HCT116 (cell line): ENCODE measurements at regions not wholly inside any gene's neighbourhood (a gene's known extent, or its start where the extent isn't known, plus 50 kb on each side); places are given as distances from the start of the nearest gene placed in this dataset.

Experiments
- ATAC-seq: fragments of 200-7000 bp; cut with Tn5 transposase; 2 replicates; pipeline ENCODE4 v1.9.1; 2020; ENCODE audit warnings: mild to moderate bottlenecking, moderate library complexity
- BruUV-seq: library from RNA; stranded (reverse); fragments of 400-500 nt; replicated peaks from 2 replicates; lab custom pipeline; 2021; lab: Mats Ljungman, UMichigan
- CTCF ChIA-PET: fragments of 300-600 bp; sonication (Branson Sonifier 250); formaldehyde crosslinking; loops from one replicate; lab custom pipeline; 2021; ENCODE audit warnings: antibody characterized with exemption; lab: Charles Lee
- POLR2A ChIA-PET: fragments of 300-600, 350-600 bp; sonication (Branson Sonifier 250); formaldehyde crosslinking; loops from one replicate; lab custom pipeline; 2021; ENCODE audit warnings: antibody characterized with exemption; lab: Charles Lee
- RAD21 ChIA-PET, 2 experiments: fragments of 300-600 bp; sonication (Branson Sonifier 250); formaldehyde crosslinking; loops; one replicate each; lab custom pipeline; 2023; ENCODE audit warnings: low total read pairs in 2 of 2; ENCODE audit not compliant: uncharacterized antibody in 2 of 2, unreplicated experiment in 2 of 2, low non-redundant PET in 1 of 2; lab: Charles Lee
- DNase-seq: peaks from one replicate; pipeline ENCODE4 v3.0.0-alpha.2; 2010; ENCODE audit warnings: low read depth, low spot score
- H2AFZ ChIP-seq: fragments of 200-600 bp; shearing (Covaris generic), sonication (generic); 2 replicates; pipeline ENCODE4 v1.6.1; 2017; ENCODE audit warnings: low read depth, mixed run types, mixed read lengths, antibody characterized with exemption, low read length; ENCODE audit not compliant: poor library complexity, severe bottlenecking
- H3K27ac ChIP-seq: 2 replicates; pipeline ENCODE4 v1.5.1; 2012; ENCODE audit warnings: low read depth, low read length
- H3K27me3 ChIP-seq: fragments of 200-600 bp; sonication (generic); 2 replicates; pipeline ENCODE4 v1.6.1; 2016; ENCODE audit warnings: mixed run types, low read length, mixed read lengths; ENCODE audit not compliant: insufficient read depth
- H3K36me3 ChIP-seq, 2 experiments: fragments of 200-500 bp in 1 of 2; fragments of 200-600 bp in 1 of 2; sonication (Bioruptor generic) in 1 of 2; sonication (generic) in 1 of 2; 2 replicates each; pipeline versions ENCODE4 v1.5.1 to v1.6.1; 2014 to 2016; ENCODE audit warnings: low read length in 2 of 2, inconsistent platforms in 1 of 2, mixed read lengths in 1 of 2, mixed run types in 1 of 2; ENCODE audit not compliant: insufficient read depth in 2 of 2, control insufficient read depth in 1 of 2
- H3K4me1 ChIP-seq, 2 experiments: fragments of 200-600 bp in 1 of 2; sonication (generic) in 1 of 2; 2 replicates each; pipeline versions ENCODE4 v1.5.1 to v1.6.1; 2012 to 2017; ENCODE audit warnings: low read length in 2 of 2, inconsistent platforms in 1 of 2, mild to moderate bottlenecking in 1 of 2, mixed read lengths in 1 of 2, mixed run types in 1 of 2, moderate library complexity in 1 of 2; ENCODE audit not compliant: insufficient read depth in 2 of 2, control insufficient read depth in 1 of 2
- H3K4me2 ChIP-seq: fragments of 200-600 bp; sonication (generic); 2 replicates; pipeline ENCODE4 v1.6.1; 2017; ENCODE audit warnings: mixed run types, low read length, mixed read lengths
- H3K4me3 ChIP-seq, 2 experiments: fragments of 200-600 bp in 1 of 2; sonication (generic) in 1 of 2; replicated peaks in 1 of 2; 2 replicates each; pipeline ENCODE4 v1.5.1; 2011 to 2016; ENCODE audit warnings: low read length in 2 of 2, control low read depth in 1 of 2, low read depth in 1 of 2, mild to moderate bottlenecking in 1 of 2, mixed read lengths in 1 of 2, mixed run types in 1 of 2
- H3K79me2 ChIP-seq: fragments of 200-600 bp; sonication (generic); 2 replicates; pipeline ENCODE4 v1.6.1; 2017; ENCODE audit warnings: mild to moderate bottlenecking, mixed run types, low read length, moderate library complexity, mixed read lengths; ENCODE audit not compliant: insufficient read depth
- H3K9ac ChIP-seq: fragments of 200-600 bp; sonication (generic); 2 replicates; pipeline ENCODE4 v1.6.1; 2016; ENCODE audit warnings: low read length, mixed read lengths
- H3K9me2 ChIP-seq: fragments of 200-600 bp; sonication (generic), shearing (Covaris generic); 2 replicates; pipeline ENCODE4 v1.6.1; 2017; ENCODE audit warnings: mixed run types, mild to moderate bottlenecking, moderate library complexity; ENCODE audit not compliant: insufficient read depth
- H3K9me3 ChIP-seq, 2 experiments: fragments of 200-500 bp in 1 of 2; fragments of 200-600 bp in 1 of 2; sonication (Bioruptor generic) in 1 of 2; sonication (generic) in 1 of 2; 2 replicates each; pipeline ENCODE4 v1.6.1; 2014 to 2017; ENCODE audit warnings: low read length in 2 of 2, mixed read lengths in 2 of 2, inconsistent platforms in 1 of 2, low read depth in 1 of 2, mild to moderate bottlenecking in 1 of 2, mixed run types in 1 of 2, moderate library complexity in 1 of 2; ENCODE audit not compliant: control insufficient read depth in 1 of 2, insufficient read depth in 1 of 2
- H4K20me1 ChIP-seq: fragments of 200-600 bp; sonication (generic), shearing (Covaris generic); 2 replicates; pipeline ENCODE4 v1.6.1; 2017; ENCODE audit warnings: mixed run types, mild to moderate bottlenecking, moderate library complexity; ENCODE audit not compliant: insufficient read depth
- ATF3 ChIP-seq: IDR thresholded peaks from 2 replicates; pipeline ENCODE4 v1.6.1; 2012
- CBX3 ChIP-seq: IDR thresholded peaks from 2 replicates; pipeline ENCODE4 v1.6.1; 2012; ENCODE audit warnings: low read depth
- CEBPB ChIP-seq: IDR thresholded peaks from 2 replicates; pipeline ENCODE4 v1.6.1; 2012; ENCODE audit warnings: low read depth
- EGR1 ChIP-seq: IDR thresholded peaks from 2 replicates; pipeline ENCODE4 v1.6.1; 2012; ENCODE audit warnings: low read depth
- ELF1 ChIP-seq: IDR thresholded peaks from 2 replicates; pipeline ENCODE4 v1.6.1; 2012; ENCODE audit warnings: low read depth, borderline replicate concordance
- EZH2 ChIP-seq: fragments of 200-600 bp; sonication (generic); IDR thresholded peaks from 2 replicates; pipeline ENCODE4 v1.6.1; 2017; ENCODE audit warnings: antibody characterized with exemption, mixed run types
- EZH2phosphoT487 ChIP-seq: fragments of 200-600 bp; IDR thresholded peaks from 2 replicates; pipeline ENCODE4 v1.6.1; 2018; ENCODE audit warnings: antibody characterized with exemption, borderline replicate concordance
- FOSL1 ChIP-seq: IDR thresholded peaks from 2 replicates; pipeline ENCODE4 v1.6.1; 2012; ENCODE audit warnings: low read depth
- JUND ChIP-seq: IDR thresholded peaks from 2 replicates; pipeline ENCODE4 v1.6.1; 2012
- MAX ChIP-seq: IDR thresholded peaks from 2 replicates; pipeline ENCODE4 v1.6.1; 2012
- POLR2A ChIP-seq: IDR thresholded peaks from 2 replicates; pipeline ENCODE4 v1.7.0; 2011; ENCODE audit warnings: borderline replicate concordance; ENCODE audit not compliant: insufficient read depth, insufficient read length; ENCODE audit errors: extremely low read depth
- SIN3A ChIP-seq: IDR thresholded peaks from 2 replicates; pipeline ENCODE4 v1.6.1; 2012; ENCODE audit warnings: low read depth
- SP1 ChIP-seq: IDR thresholded peaks from 2 replicates; pipeline ENCODE4 v1.6.1; 2012; ENCODE audit warnings: low read depth
- SRF ChIP-seq: IDR thresholded peaks from 2 replicates; pipeline ENCODE4 v1.6.1; 2012; ENCODE audit warnings: low read depth
- TCF7L2 ChIP-seq: IDR thresholded peaks from 2 replicates; pipeline ENCODE4 v1.7.0; 2011; ENCODE audit warnings: borderline replicate concordance, inconsistent platforms; ENCODE audit not compliant: insufficient read depth, insufficient read length; ENCODE audit errors: extremely low read depth
- YY1 ChIP-seq: IDR thresholded peaks from 2 replicates; pipeline ENCODE4 v1.6.1; 2011; ENCODE audit warnings: low read length, low read depth, moderate library complexity, mild to moderate bottlenecking; ENCODE audit not compliant: insufficient replicate concordance; ENCODE audit errors: extremely low read depth
- ZBTB33 ChIP-seq: IDR thresholded peaks from 2 replicates; pipeline ENCODE4 v1.6.1; 2011; ENCODE audit warnings: mild to moderate bottlenecking, low read length, moderate library complexity; ENCODE audit not compliant: insufficient replicate concordance; ENCODE audit errors: extremely low read depth
- ZFX ChIP-seq: fragments of 450-650 bp; IDR thresholded peaks from 2 replicates; pipeline ENCODE4 v1.6.1; 2017
- ZNF274 ChIP-seq: fragments of 200-500 bp; sonication (Bioruptor generic); IDR thresholded peaks from 2 replicates; pipeline ENCODE4 v1.6.1; 2014; ENCODE audit warnings: mild to moderate bottlenecking, low read depth, low read length, inconsistent platforms
- intact Hi-C: fragments of 100-400 bp; cut with micrococcal nuclease; formaldehyde crosslinking; loops from 2 replicates; pipeline ENCODE4 v1.10.0; 2022
- TF ChIP-seq, protein P1 (sequence below), 3 experiments: fragments of 200-600 bp in 1 of 3; sonication (generic) in 1 of 3; IDR thresholded peaks in 2 of 3; conservative IDR thresholded peaks in 1 of 3; 2 replicates each; pipeline ENCODE4 v1.5.1; 2012 to 2017; ENCODE audit warnings: low read depth in 2 of 3, low read length in 2 of 3, antibody characterized with exemption in 1 of 3, borderline replicate concordance in 1 of 3, control low read depth in 1 of 3, mild to moderate bottlenecking in 1 of 3, mixed read lengths in 1 of 3, mixed run types in 1 of 3, moderate library complexity in 1 of 3; ENCODE audit not compliant: insufficient read depth in 1 of 3

GRCh38 chr5:133718457-133718856, 106.1 kb upstream of the FSTL4 start (continued):
- TF ChIP-seq, protein P1, sequence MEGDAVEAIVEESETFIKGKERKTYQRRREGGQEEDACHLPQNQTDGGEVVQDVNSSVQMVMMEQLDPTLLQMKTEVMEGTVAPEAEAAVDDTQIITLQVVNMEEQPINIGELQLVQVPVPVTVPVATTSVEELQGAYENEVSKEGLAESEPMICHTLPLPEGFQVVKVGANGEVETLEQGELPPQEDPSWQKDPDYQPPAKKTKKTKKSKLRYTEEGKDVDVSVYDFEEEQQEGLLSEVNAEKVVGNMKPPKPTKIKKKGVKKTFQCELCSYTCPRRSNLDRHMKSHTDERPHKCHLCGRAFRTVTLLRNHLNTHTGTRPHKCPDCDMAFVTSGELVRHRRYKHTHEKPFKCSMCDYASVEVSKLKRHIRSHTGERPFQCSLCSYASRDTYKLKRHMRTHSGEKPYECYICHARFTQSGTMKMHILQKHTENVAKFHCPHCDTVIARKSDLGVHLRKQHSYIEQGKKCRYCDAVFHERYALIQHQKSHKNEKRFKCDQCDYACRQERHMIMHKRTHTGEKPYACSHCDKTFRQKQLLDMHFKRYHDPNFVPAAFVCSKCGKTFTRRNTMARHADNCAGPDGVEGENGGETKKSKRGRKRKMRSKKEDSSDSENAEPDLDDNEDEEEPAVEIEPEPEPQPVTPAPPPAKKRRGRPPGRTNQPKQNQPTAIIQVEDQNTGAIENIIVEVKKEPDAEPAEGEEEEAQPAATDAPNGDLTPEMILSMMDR (IDR thresholded peaks at IDR 0.05 in 2 of 3, conservative IDR thresholded peaks at IDR 0.05 in 1 of 3; ENCODE audit: borderline replicate concordance in 1 of 3, insufficient read depth in 1 of 3, low read depth in 2 of 3, low read length in 2 of 3): no peak

- no peaks in the 10 kb centered on the region for H4K20me1 ChIP-seq
- H3K9ac ChIP-seq: no peak overlapping the region
- H3K4me1 ChIP-seq: no peaks in the 10 kb centered on the region
- no peak overlapping the region for H3K4me3 ChIP-seq
- DNase-seq (no peak), ATAC-seq (no peak)
- intact Hi-C loops: no loop called here
- TF ChIP-seq EZH2phosphoT487: no peak
- no peak for TF ChIP-seq CBX3
- no peak for TF ChIP-seq ZBTB33
- no peak for TF ChIP-seq TCF7L2
- TF ChIP-seq ATF3: no peak
- TF ChIP-seq FOSL1: no peak
- no peak for TF ChIP-seq POLR2A
- no peak for TF ChIP-seq ELF1
- TF ChIP-seq SP1: no peak
- TF ChIP-seq CEBPB: no peak
- TF ChIP-seq JUND: no peak
- no peak for TF ChIP-seq ZFX
- TF ChIP-seq SRF: no peak
- TF ChIP-seq EGR1: no peak
- no peak for TF ChIP-seq YY1
- no peak for TF ChIP-seq MAX
- no peak for TF ChIP-seq ZNF274
- no peak for TF ChIP-seq EZH2
- TF ChIP-seq SIN3A: no peak
- TF ChIP-seq, protein P1 (IDR thresholded peaks at IDR 0.05 in 2 of 3, conservative IDR thresholded peaks at IDR 0.05 in 1 of 3; ENCODE audit: borderline replicate concordance in 1 of 3, insufficient read depth in 1 of 3, low read depth in 2 of 3, low read length in 2 of 3): no peak
- ChIA-PET POLR2A (no interaction called here), CTCF (no interaction called here), RAD21 (no interaction called here)
- H3K36me3 ChIP-seq: no peaks in the 10 kb centered on the region
- H2AFZ ChIP-seq: no peak overlapping the region
- no TSS peak for BruUV-seq
- H3K4me2 ChIP-seq: no peak overlapping the region
- no peaks in the 10 kb centered on the region for H3K79me2 ChIP-seq
- peaks cover 25% of the 10 kb centered on the region; the same call in 1 of the 2 replicates for H3K27me3 ChIP-seq
- H3K9me2 ChIP-seq: no peaks in the 10 kb centered on the region
- no peak overlapping the region for H3K27ac ChIP-seq
- peaks cover 0 to 4% of the 10 kb centered on the region in 2 experiments; a peak in 1 of 4 replicates for H3K9me3 ChIP-seq
These were observed 104.3 kb upstream of the FSTL4 start for GRCh38 chr5:133716532-133717183.
